GM12892 (cell line): ENCODE measurements at regions not wholly inside any gene's neighbourhood (a gene's known extent, or its start where the extent isn't known, plus 50 kb on each side); places are given as distances from the start of the nearest gene placed in this dataset.

Source experiments
- POLR2A ChIP-seq: IDR thresholded peaks from 2 replicates; pipeline ENCODE4 v1.6.1; 2011; ENCODE audit warnings: low read depth, low read length, control low read depth
- POLR2AphosphoS5 ChIP-seq: IDR thresholded peaks from 2 replicates; pipeline ENCODE4 v1.6.1; 2011; ENCODE audit warnings: low read depth, low read length, control low read depth

GRCh38 chr14:38762845-38763244 is 340.2 kb downstream of the SEC23A start:
- TF ChIP-seq POLR2A (no peak), POLR2AphosphoS5 (no peak)
